MM.1S (cell line): ENCODE measurements at regions not wholly inside any gene's neighbourhood (a gene's known extent, or its start where the extent isn't known, plus 50 kb on each side); places are given as distances from the start of the nearest gene placed in this dataset.

Source experiments
- DNase-seq: peaks from one replicate; pipeline ENCODE4 v3.0.0-alpha.2; 2015
- H2AFZ ChIP-seq: fragments of 300-600 bp; sonication (generic); 2 replicates; pipeline ENCODE4 v1.6.0; 2016; ENCODE audit warnings: antibody characterized with exemption, low read length
- H3F3A ChIP-seq: fragments of 300-600 bp; sonication (generic); 2 replicates; pipeline ENCODE4 v1.6.1; 2016; ENCODE audit warnings: mild to moderate bottlenecking, antibody characterized with exemption, low read length, moderate library complexity, mixed read lengths; ENCODE audit not compliant: insufficient read depth
- H3K27ac ChIP-seq: fragments of 300-600 bp; sonication (generic); 2 replicates; pipeline ENCODE4 v1.5.1; 2016; ENCODE audit warnings: mild to moderate bottlenecking, low read length
- H3K27me3 ChIP-seq: fragments of 300-600 bp; sonication (generic); replicated peaks from 2 replicates; pipeline ENCODE4 v1.6.0; 2016; ENCODE audit warnings: low read length; ENCODE audit not compliant: insufficient read depth
- H3K36me3 ChIP-seq: fragments of 300-600 bp; sonication (generic); replicated peaks from 2 replicates; pipeline ENCODE4 v1.6.1; 2016; ENCODE audit warnings: mild to moderate bottlenecking, low read length, mixed read lengths; ENCODE audit not compliant: insufficient read depth
- H3K4me1 ChIP-seq: fragments of 300-600 bp; sonication (generic); 2 replicates; pipeline ENCODE4 v1.6.1; 2016; ENCODE audit warnings: low read length, mixed read lengths
- H3K4me2 ChIP-seq: fragments of 300-600 bp; sonication (generic); 2 replicates; pipeline ENCODE4 v1.6.0; 2016; ENCODE audit warnings: low read depth, low read length
- H3K4me3 ChIP-seq: fragments of 300-600 bp; sonication (generic); 2 replicates; pipeline ENCODE4 v1.5.1; 2016; ENCODE audit warnings: low read length, mixed read lengths
- H3K79me2 ChIP-seq: fragments of 300-600 bp; sonication (generic); 2 replicates; pipeline ENCODE4 v1.6.1; 2016; ENCODE audit warnings: mixed run types, low read length, mixed read lengths
- H3K9ac ChIP-seq: fragments of 300-600 bp; sonication (generic); 2 replicates; pipeline ENCODE4 v1.6.1; 2016; ENCODE audit warnings: low read length, mixed read lengths
- H3K9me2 ChIP-seq: fragments of 300-600 bp; sonication (generic); replicated peaks from 2 replicates; pipeline ENCODE4 v1.6.1; 2016; ENCODE audit warnings: mild to moderate bottlenecking, low read length, mixed read lengths; ENCODE audit not compliant: insufficient read depth
- H3K9me3 ChIP-seq: fragments of 300-600 bp; sonication (generic); replicated peaks from 2 replicates; pipeline ENCODE4 v1.6.1; 2016; ENCODE audit warnings: mild to moderate bottlenecking, low read length, mixed read lengths; ENCODE audit not compliant: insufficient read depth
- H4K20me1 ChIP-seq: fragments of 300-600 bp; sonication (generic); 2 replicates; pipeline ENCODE4 v1.6.1; 2016; ENCODE audit warnings: mild to moderate bottlenecking, low read length, moderate library complexity, mixed read lengths; ENCODE audit not compliant: insufficient read depth
- EZH2 ChIP-seq: fragments of 300-600 bp; sonication (generic); optimal IDR thresholded peaks from 2 replicates; pipeline ENCODE3; 2017; ENCODE audit warnings: low read depth, mild to moderate bottlenecking, antibody characterized with exemption, low read length, mixed read lengths
- EZH2phosphoT487 ChIP-seq: fragments of 300-600 bp; sonication (generic); IDR thresholded peaks from 2 replicates; pipeline ENCODE4 v1.6.1; 2018; ENCODE audit warnings: antibody characterized with exemption, low read length
- TF ChIP-seq, protein P1 (sequence below): fragments of 300-600 bp; sonication (generic); IDR thresholded peaks from 2 replicates; pipeline ENCODE4 v1.5.1; 2016; ENCODE audit warnings: antibody characterized with exemption, low read length, mixed read lengths

- Histone ChIP-seq H3K79me2 (no peaks in the 10 kb centered on the region), H3K4me2 (no peak overlapping the region; the same call in 1 of the 2 replicates)
- DNase-seq = no peak
Observed at GRCh38 chr6:105893741-105894140, 192.4 kb upstream of the PRDM1 start.

DNA sequence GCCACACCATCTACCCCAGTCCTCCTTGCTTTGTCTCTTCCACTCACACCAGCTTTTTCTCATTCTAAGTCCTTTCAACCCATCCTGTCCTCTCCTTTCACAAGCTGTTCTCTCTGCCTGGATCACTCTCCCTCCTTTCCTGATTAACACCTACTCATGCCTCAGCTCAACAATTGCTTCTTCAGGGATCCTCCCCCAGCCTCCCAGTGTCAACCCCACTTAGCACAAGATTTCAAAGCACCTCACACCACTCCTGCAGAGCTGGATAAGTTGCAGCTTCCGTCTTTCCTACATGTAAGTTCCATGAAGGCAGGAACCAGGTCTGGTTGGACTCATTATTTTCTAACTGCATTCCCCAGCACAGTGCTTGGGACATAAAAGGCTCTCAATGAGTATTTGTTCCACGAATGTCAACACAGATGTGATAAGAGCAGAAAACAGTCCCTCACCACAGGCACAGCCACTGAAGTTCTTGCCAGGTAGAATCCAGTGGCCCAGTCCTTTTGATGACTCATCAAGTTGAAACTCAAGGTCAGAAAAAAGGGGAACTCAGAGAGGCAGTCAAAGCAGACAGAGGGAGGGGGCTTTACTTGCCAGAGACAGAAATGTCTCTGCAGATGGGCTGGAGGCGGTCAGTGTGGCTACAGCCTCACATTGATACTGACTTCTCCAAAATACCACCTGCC, 193.4 kb upstream of the PRDM1 start:
- TF ChIP-seq EZH2phosphoT487 (no peak), EZH2 (no peak)
- TF ChIP-seq, protein P1, sequence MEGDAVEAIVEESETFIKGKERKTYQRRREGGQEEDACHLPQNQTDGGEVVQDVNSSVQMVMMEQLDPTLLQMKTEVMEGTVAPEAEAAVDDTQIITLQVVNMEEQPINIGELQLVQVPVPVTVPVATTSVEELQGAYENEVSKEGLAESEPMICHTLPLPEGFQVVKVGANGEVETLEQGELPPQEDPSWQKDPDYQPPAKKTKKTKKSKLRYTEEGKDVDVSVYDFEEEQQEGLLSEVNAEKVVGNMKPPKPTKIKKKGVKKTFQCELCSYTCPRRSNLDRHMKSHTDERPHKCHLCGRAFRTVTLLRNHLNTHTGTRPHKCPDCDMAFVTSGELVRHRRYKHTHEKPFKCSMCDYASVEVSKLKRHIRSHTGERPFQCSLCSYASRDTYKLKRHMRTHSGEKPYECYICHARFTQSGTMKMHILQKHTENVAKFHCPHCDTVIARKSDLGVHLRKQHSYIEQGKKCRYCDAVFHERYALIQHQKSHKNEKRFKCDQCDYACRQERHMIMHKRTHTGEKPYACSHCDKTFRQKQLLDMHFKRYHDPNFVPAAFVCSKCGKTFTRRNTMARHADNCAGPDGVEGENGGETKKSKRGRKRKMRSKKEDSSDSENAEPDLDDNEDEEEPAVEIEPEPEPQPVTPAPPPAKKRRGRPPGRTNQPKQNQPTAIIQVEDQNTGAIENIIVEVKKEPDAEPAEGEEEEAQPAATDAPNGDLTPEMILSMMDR = no peak
- no peak overlapping the region for H3K9ac ChIP-seq
- peak overlapping the region; percentile 5; the same call in 1 of the 2 replicates for H3K4me2 ChIP-seq

More at GRCh38 chr6:105893741-105894140, 192.4 kb upstream of the PRDM1 start:
- H3K4me3 ChIP-seq = no peak overlapping the region
- no peak for TF ChIP-seq EZH2
- H2AFZ ChIP-seq = no peak overlapping the region
- H3K27me3 ChIP-seq = no peaks in the 10 kb centered on the region
- no peaks in the 10 kb centered on the region for H3F3A ChIP-seq
- no peaks in the 10 kb centered on the region for H4K20me1 ChIP-seq
- H3K36me3 ChIP-seq = no peaks in the 10 kb centered on the region
- no peaks in the 10 kb centered on the region for H3K9me2 ChIP-seq
- no peak overlapping the region for H3K9ac ChIP-seq
- H3K27ac ChIP-seq = peak overlapping the region; percentile 1; the same call in 1 of the 2 replicates
- no peaks in the 10 kb centered on the region for H3K9me3 ChIP-seq
- H3K4me1 ChIP-seq = peaks cover 15% of the 10 kb centered on the region

DNA sequence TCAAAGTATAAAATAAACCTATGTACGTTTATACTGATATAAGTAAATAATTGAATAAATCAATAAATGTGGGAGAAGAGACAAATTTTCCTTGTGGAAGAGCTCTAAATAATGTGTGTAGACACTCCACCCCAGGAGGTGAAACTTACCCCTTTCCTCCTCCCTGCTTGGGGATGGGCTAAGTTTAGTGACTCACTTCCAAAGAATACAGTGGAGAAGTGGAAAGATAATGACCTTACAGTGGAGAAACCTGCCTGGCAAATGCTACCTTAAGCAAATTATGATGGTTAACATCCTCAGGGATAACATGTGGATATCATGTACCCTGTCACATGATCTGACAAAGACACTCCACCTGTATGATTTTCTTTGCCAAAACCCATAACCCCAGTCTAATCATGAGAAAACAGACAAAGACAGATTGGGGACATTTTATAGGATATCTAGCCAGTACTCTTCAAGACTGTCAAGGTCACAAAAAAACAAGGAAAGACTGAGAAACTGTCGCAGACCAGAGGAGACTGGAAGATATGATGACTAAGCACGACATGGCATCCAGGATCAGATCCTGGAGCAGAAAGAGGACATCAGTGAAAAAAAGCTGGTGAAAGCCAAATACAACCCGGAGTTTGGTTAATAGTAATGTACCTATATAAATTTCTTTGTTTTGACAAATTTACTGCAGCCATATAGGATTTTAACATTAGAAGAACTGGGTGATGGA, 195.5 kb upstream of the PRDM1 start:
- Histone ChIP-seq H3K36me3 (no peaks in the 10 kb centered on the region), H3K4me2 (no peak overlapping the region), H3K4me3 (no peak overlapping the region), H3K9me2 (no peaks in the 10 kb centered on the region), H2AFZ (no peak overlapping the region), H3K4me1 (peaks cover 15% of the 10 kb centered on the region), H3K79me2 (no peaks in the 10 kb centered on the region), H3K9ac (no peak overlapping the region), H3K27ac (no peak overlapping the region), H3K27me3 (no peaks in the 10 kb centered on the region), H4K20me1 (no peaks in the 10 kb centered on the region), H3F3A (no peaks in the 10 kb centered on the region), H3K9me3 (no peaks in the 10 kb centered on the region)
- DNase-seq = no peak
- TF ChIP-seq, protein P1 = no peak
- TF ChIP-seq EZH2phosphoT487 (no peak), EZH2 (no peak)

More for the DNA sequence above, 193.4 kb upstream of the PRDM1 start:
- no peak overlapping the region for H3K4me3 ChIP-seq
- no peaks in the 10 kb centered on the region for H3F3A ChIP-seq
- H3K9me3 ChIP-seq = no peaks in the 10 kb centered on the region
- no peaks in the 10 kb centered on the region for H4K20me1 ChIP-seq
- no peak overlapping the region for H2AFZ ChIP-seq
- peaks cover 15% of the 10 kb centered on the region for H3K4me1 ChIP-seq
- no peaks in the 10 kb centered on the region for H3K36me3 ChIP-seq
- H3K9me2 ChIP-seq = no peaks in the 10 kb centered on the region
- no peaks in the 10 kb centered on the region for H3K79me2 ChIP-seq
- no peaks in the 10 kb centered on the region for H3K27me3 ChIP-seq
- DNase-seq = peak; percentile 61
- H3K27ac ChIP-seq = peak overlapping the region; percentile 1; the same call in 1 of the 2 replicates
